H1 (cell line): ENCODE measurements at regions not wholly inside any gene's neighbourhood (a gene's known extent, or its start where the extent isn't known, plus 50 kb on each side); places are given as distances from the start of the nearest gene placed in this dataset.

Experiments used
- CTCF ChIA-PET: fragments of 300-600 bp; sonication (Branson Sonifier 250); formaldehyde crosslinking; loops from one replicate; lab custom pipeline; 2021; ENCODE audit not compliant: partially characterized antibody; lab: Charles Lee
- POLR2A ChIA-PET: fragments of 300-600 bp; sonication (Branson Sonifier 250); formaldehyde crosslinking; loops from one replicate; lab custom pipeline; 2021; ENCODE audit warnings: inconsistent platforms; ENCODE audit not compliant: partially characterized antibody; lab: Charles Lee
- DNase-seq, 2 experiments: peaks; one replicate each; pipeline versions ENCODE4 v3.0.0 to v3.0.0-alpha.2; 2010 to 2022; ENCODE audit warnings: low spot score in 2 of 2, low read depth in 1 of 2, mixed read lengths in 1 of 2
- FAIRE-seq: peaks from 2 replicates; lab custom pipeline; 2011; peaks lifted over from hg19 to GRCh38; lab: Jason Lieb, UNC
- H2AFZ ChIP-seq: 2 replicates; pipeline ENCODE4 v1.8.1; 2012; ENCODE audit warnings: low read length, inconsistent platforms
- H2AK5ac ChIP-seq: 2 replicates; pipeline ENCODE4 v1.6.1; 2013; ENCODE audit warnings: low read depth, low read length
- H2BK120ac ChIP-seq: replicated peaks from 2 replicates; pipeline ENCODE3; 2013; ENCODE audit warnings: low read depth, low read length, inconsistent platforms
- H2BK12ac ChIP-seq: 2 replicates; pipeline ENCODE4 v1.6.1; 2013; ENCODE audit warnings: low read depth, low read length
- H2BK15ac ChIP-seq: 2 replicates; pipeline ENCODE4 v1.6.1; 2013; ENCODE audit warnings: low read length
- H2BK20ac ChIP-seq: 2 replicates; pipeline ENCODE4 v1.6.1; 2013; ENCODE audit warnings: low read length
- H2BK5ac ChIP-seq: 2 replicates; pipeline ENCODE4 v1.6.1; 2013; ENCODE audit warnings: low read depth, low read length
- H3K14ac ChIP-seq: 2 replicates; pipeline ENCODE4 v1.6.1; 2013; ENCODE audit warnings: inconsistent platforms; ENCODE audit not compliant: insufficient read length
- H3K18ac ChIP-seq: 2 replicates; pipeline ENCODE4 v1.6.1; 2013; ENCODE audit warnings: low read length; ENCODE audit errors: extremely low read depth
- H3K23ac ChIP-seq: 2 replicates; pipeline ENCODE4 v1.6.1; 2013; ENCODE audit warnings: inconsistent platforms; ENCODE audit not compliant: insufficient read length
- H3K23me2 ChIP-seq: 2 replicates; pipeline ENCODE4 v1.6.1; 2013; ENCODE audit warnings: low read depth, low read length
- H3K27ac ChIP-seq: 2 replicates; pipeline ENCODE4 v1.6.1; 2011; ENCODE audit warnings: low read depth, low read length, inconsistent platforms
- H3K27me3 ChIP-seq, 4 experiments: replicated peaks in 1 of 4; 1 replicate in 1 of 4; 2 replicates in 3 of 4; pipeline versions ENCODE4 v1.6.1 to v1.8.1; 2011 to 2013; ENCODE audit warnings: low read length in 3 of 4, mild to moderate bottlenecking in 3 of 4, inconsistent platforms in 2 of 4, mixed read lengths in 2 of 4, moderate library complexity in 1 of 4; ENCODE audit not compliant: control insufficient read depth in 3 of 4, insufficient read depth in 3 of 4; ENCODE audit errors: extremely low read depth in 1 of 4
- H3K36me3 ChIP-seq, 4 experiments: 2 replicates each; pipeline versions ENCODE4 v1.6.1 to v1.8.1; 2011 to 2013; ENCODE audit warnings: mild to moderate bottlenecking in 4 of 4, low read length in 3 of 4, moderate library complexity in 2 of 4, control low read depth in 1 of 4, inconsistent platforms in 1 of 4; ENCODE audit not compliant: insufficient read depth in 4 of 4, control insufficient read depth in 2 of 4
- H3K4ac ChIP-seq: replicated peaks from 2 replicates; pipeline ENCODE3; 2013; ENCODE audit warnings: low read length, low read depth, mixed read lengths, inconsistent platforms; ENCODE audit not compliant: insufficient read length
- H3K4me1 ChIP-seq, 4 experiments: replicated peaks in 1 of 4; 1 replicate in 1 of 4; 2 replicates in 3 of 4; pipeline versions ENCODE4 v1.6.1 to v1.8.1; 2011 to 2013; ENCODE audit warnings: low read length in 3 of 4, inconsistent platforms in 2 of 4, mixed read lengths in 1 of 4; ENCODE audit not compliant: insufficient read depth in 4 of 4, control insufficient read depth in 3 of 4
- H3K4me2 ChIP-seq, 2 experiments: 2 replicates each; pipeline versions ENCODE4 v1.6.1 to v1.8.1; 2011 to 2013; ENCODE audit warnings: low read depth in 2 of 2, low read length in 2 of 2, control low read depth in 1 of 2, inconsistent platforms in 1 of 2, mild to moderate bottlenecking in 1 of 2; ENCODE audit not compliant: insufficient read depth in 1 of 2
- H3K4me3 ChIP-seq, 4 experiments: fragments of 200-600, 300-600 bp in 1 of 4; sonication (generic), shearing (Covaris generic), sonication (Bioruptor Twin) in 1 of 4; 2 replicates each; pipeline versions ENCODE4 v1.5.1 to v1.8.1; 2011 to 2016; ENCODE audit warnings: low read length in 4 of 4, low read depth in 3 of 4, control low read depth in 2 of 4, inconsistent platforms in 2 of 4, mild to moderate bottlenecking in 2 of 4, mixed read lengths in 1 of 4, moderate library complexity in 1 of 4; ENCODE audit not compliant: insufficient read depth in 2 of 4; ENCODE audit errors: extremely low read depth in 1 of 4
- H3K56ac ChIP-seq: replicated peaks from 2 replicates; pipeline ENCODE3; 2013; ENCODE audit warnings: low read depth, mild to moderate bottlenecking, mixed read lengths, low read length, inconsistent platforms; ENCODE audit not compliant: insufficient read length
- H3K79me1 ChIP-seq: 2 replicates; pipeline ENCODE4 v1.6.1; 2013; ENCODE audit warnings: low read depth, low read length, control low read depth
- H3K79me2 ChIP-seq, 2 experiments: 2 replicates each; pipeline versions ENCODE4 v1.6.1 to v1.8.1; 2012 to 2013; ENCODE audit warnings: low read length in 2 of 2, mild to moderate bottlenecking in 2 of 2, inconsistent platforms in 1 of 2; ENCODE audit not compliant: insufficient read depth in 2 of 2, control insufficient read depth in 1 of 2
- H3K9ac ChIP-seq, 4 experiments: replicated peaks in 1 of 4; 1 replicate in 1 of 4; 2 replicates in 3 of 4; pipeline versions ENCODE4 v1.6.1 to v1.8.1; 2011 to 2013; ENCODE audit warnings: low read depth in 3 of 4, low read length in 3 of 4, control low read depth in 2 of 4, mild to moderate bottlenecking in 2 of 4, moderate library complexity in 2 of 4, inconsistent platforms in 1 of 4; ENCODE audit errors: extremely low read depth in 1 of 4
- H3K9me3 ChIP-seq, 2 experiments: 2 replicates each; pipeline versions ENCODE4 v1.6.1 to v1.8.1; 2012 to 2013; ENCODE audit warnings: mild to moderate bottlenecking in 2 of 2, moderate library complexity in 2 of 2, control low read depth in 1 of 2, inconsistent platforms in 1 of 2, low read depth in 1 of 2, low read length in 1 of 2, mixed read lengths in 1 of 2; ENCODE audit not compliant: insufficient read depth in 2 of 2
- H4K20me1 ChIP-seq, 2 experiments: replicated peaks in 1 of 2; 2 replicates each; pipeline versions ENCODE3 to v1.8.1; 2011 to 2013; ENCODE audit warnings: inconsistent platforms in 2 of 2, low read length in 2 of 2, mild to moderate bottlenecking in 1 of 2; ENCODE audit not compliant: insufficient read depth in 2 of 2, control insufficient read depth in 1 of 2
- H4K5ac ChIP-seq: 2 replicates; pipeline ENCODE4 v1.6.1; 2013; ENCODE audit warnings: low read length, low read depth, mixed read lengths, inconsistent platforms; ENCODE audit not compliant: insufficient read length
- H4K8ac ChIP-seq: 2 replicates; pipeline ENCODE4 v1.8.0; 2013; ENCODE audit warnings: mild to moderate bottlenecking, moderate library complexity, low read length, inconsistent platforms; ENCODE audit not compliant: insufficient read depth; ENCODE audit errors: extremely low read depth
- H4K91ac ChIP-seq: replicated peaks from 2 replicates; pipeline ENCODE3; 2013; ENCODE audit warnings: low read length, mixed read lengths, inconsistent platforms; ENCODE audit not compliant: insufficient read length
- ASH2L ChIP-seq: fragments of 200-600, 300-600 bp; sonication (generic); IDR thresholded peaks from one replicate; pipeline ENCODE4 v1.7.1; 2017; ENCODE audit warnings: low read length
- GTF2F1 ChIP-seq: IDR thresholded peaks from 2 replicates; pipeline ENCODE4 v1.6.1; 2012; ENCODE audit warnings: low read depth, low read length, improper control_type of control experiment, borderline replicate concordance
- HDAC2 ChIP-seq, 2 experiments: fragments of 300-600 bp in 1 of 2; sonication (generic) in 1 of 2; IDR thresholded peaks; 2 replicates each; pipeline ENCODE4 v1.6.1; 2011 to 2012; ENCODE audit warnings: low read depth in 2 of 2, low read length in 2 of 2, mild to moderate bottlenecking in 2 of 2, moderate library complexity in 2 of 2, borderline replicate concordance in 1 of 2, inconsistent platforms in 1 of 2
- RAD21 ChIP-seq, 2 experiments: IDR thresholded peaks in 1 of 2; conservative IDR thresholded peaks in 1 of 2; 2 replicates each; pipeline ENCODE4 v1.6.1; 2011; ENCODE audit warnings: low read depth in 2 of 2, low read length in 2 of 2, improper control_type of control experiment in 1 of 2, inconsistent platforms in 1 of 2, mild to moderate bottlenecking in 1 of 2, moderate library complexity in 1 of 2
- SP1 ChIP-seq: IDR thresholded peaks from 2 replicates; pipeline ENCODE4 v1.6.1; 2011; ENCODE audit warnings: low read depth, low read length
- TCF12 ChIP-seq: IDR thresholded peaks from 2 replicates; pipeline ENCODE4 v1.6.1; 2011; ENCODE audit warnings: low read depth, mild to moderate bottlenecking, low read length
- WGBS, 2 experiments: shearing (Covaris generic) in 1 of 2; methylation state at CpG; one replicate each; pipeline versions ENCODE4 v1.1.6 to v1.1.7; 2013 to 2015; ENCODE audit warnings: low lambda C conversion rate in 2 of 2, mixed read lengths in 2 of 2, inconsistent platforms in 1 of 2, low coverage in 1 of 2, missing lambda C conversion rate in 1 of 2; ENCODE audit not compliant: insufficient replicate concordance in 2 of 2, insufficient coverage in 1 of 2, insufficient read length in 1 of 2; ENCODE audit errors: extremely low coverage in 1 of 2, missing lambda C conversion rate in 1 of 2; 5-methylcytosine and 5-hydroxymethylcytosine counted together

DNA sequence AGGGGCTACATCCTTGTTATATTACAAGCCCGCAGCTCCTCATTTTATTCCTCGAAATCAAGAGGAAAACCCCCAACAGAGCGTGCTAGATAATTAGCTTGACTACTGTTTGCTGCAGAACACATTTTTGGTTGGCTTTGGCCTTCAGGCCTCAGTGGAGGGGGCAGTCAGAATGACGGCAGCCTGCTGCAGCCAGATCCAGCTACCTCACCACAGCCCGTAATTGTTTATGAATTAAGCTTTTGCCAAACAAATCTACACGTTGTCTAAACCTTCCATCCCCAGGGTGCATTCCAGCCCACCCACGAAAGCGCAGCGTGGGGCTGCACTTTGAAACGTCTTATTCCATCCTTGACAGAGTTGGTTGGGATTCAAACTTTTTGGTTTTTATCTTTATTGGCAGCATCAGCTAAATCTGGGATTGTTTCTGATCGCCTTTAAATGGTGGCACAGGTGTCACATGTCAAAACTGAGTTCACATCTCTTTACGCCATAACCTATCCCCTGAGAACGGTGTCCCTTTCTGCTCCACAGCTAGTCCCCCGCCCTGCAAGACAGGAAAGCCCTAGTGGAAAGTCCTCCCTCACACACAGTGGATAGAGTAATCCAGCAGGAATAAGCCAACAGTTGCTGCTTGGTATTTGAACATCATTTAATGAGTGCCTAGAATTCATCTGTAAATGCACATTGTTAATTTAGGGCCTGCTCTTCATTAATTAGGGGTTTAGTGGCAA lies 195.5 kb downstream of the LMO4 start:
- CTCF ChIA-PET, result interaction anchor here (0.6 to 1.4 kb wide), 4 partner anchors 8 to 407 kb away, joined by 3 read pairs; no protein-coding TSS in a partner anchor
- no peak overlapping the region for H2BK20ac ChIP-seq
- H3K27ac ChIP-seq, result no peak overlapping the region
- FAIRE-seq (no peak), DNase-seq (no peak)
- H2BK12ac ChIP-seq, result no peak overlapping the region
- H3K4me2 ChIP-seq, result no peak overlapping the region
- no peak overlapping the region for H2BK15ac ChIP-seq
- H4K5ac ChIP-seq, result no peak overlapping the region
- H4K8ac ChIP-seq, result no peak overlapping the region
- H3K4ac ChIP-seq, result no peak overlapping the region
- POLR2A ChIA-PET, result no interaction called here
- no peak overlapping the region for H3K56ac ChIP-seq
- H2BK120ac ChIP-seq, result no peak overlapping the region
- H4K20me1 ChIP-seq, result peaks cover 0 to 1% of the 10 kb centered on the region in 2 experiments
- no peaks in the 10 kb centered on the region for H3K79me2 ChIP-seq
- H3K14ac ChIP-seq, result peak overlapping the region; percentile 71
- no peak overlapping the region for H3K4me3 ChIP-seq
- no peaks in the 10 kb centered on the region for H3K27me3 ChIP-seq
- no peak for TF ChIP-seq HDAC2 (IDR thresholded peaks at IDR 0.05; ENCODE audit: borderline replicate concordance in 1 of 2, low read depth in 2 of 2, low read length in 2 of 2)
- TF ChIP-seq SP1, result no peak
- no peak for TF ChIP-seq TCF12
- no peak for TF ChIP-seq GTF2F1
- no peak for TF ChIP-seq RAD21 (IDR thresholded peaks at IDR 0.05 in 1 of 2, conservative IDR thresholded peaks at IDR 0.05 in 1 of 2; ENCODE audit: low read depth in 2 of 2, low read length in 2 of 2)
- no peak for TF ChIP-seq ASH2L
- H3K4me1 ChIP-seq, result no peaks in the 10 kb centered on the region; a peak in 1 of 7 replicates
- no peak overlapping the region for H2AFZ ChIP-seq
- H3K36me3 ChIP-seq, result no peaks in the 10 kb centered on the region
- H3K9me3 ChIP-seq, result peaks cover 3% of the 10 kb centered on the region in 2 experiments; a peak in 1 of 4 replicates
- H4K91ac ChIP-seq, result no peak overlapping the region
- WGBS, 2 experiments, result 92% methylated on average over 14 of the region's 14 CpGs; no CpG with 5 or more reads in 1 of the 2 experiments
- H2AK5ac ChIP-seq, result no peak overlapping the region
- H3K23ac ChIP-seq, result no peak overlapping the region
- no peaks in the 10 kb centered on the region for H3K79me1 ChIP-seq
- H3K9ac ChIP-seq, result no peak overlapping the region
- no peak overlapping the region for H2BK5ac ChIP-seq
- H3K18ac ChIP-seq, result no peak overlapping the region
- H3K23me2 ChIP-seq, result no peaks in the 10 kb centered on the region
